ENCODE measurements at regions not wholly inside any gene's neighbourhood (a gene's known extent, or its start where the extent isn't known, plus 50 kb on each side); places are given as distances from the start of the nearest gene placed in this dataset.
"Not testable (repeated sequence)": the region's sequence is repeated elsewhere in the genome, so short reads cannot be mapped to it uniquely, and the experiment has no call there.

- no peak for DNase-seq (ENCODE audit: low spot score)
Observed at GRCh38 chr1:101410048-101410878, 173.4 kb downstream of the S1PR1 start.

GRCh38 chr1:101420406-101420805, 183.6 kb downstream of the S1PR1 start:
- DNase-seq (ENCODE audit: low spot score) = no peak

GRCh38 chr1:101428083-101428482, 191.3 kb downstream of the S1PR1 start:
- DNase-seq (ENCODE audit: low spot score) = not testable (repeated sequence)

- DNase-seq (ENCODE audit: low spot score) = no peak
Observed at GRCh38 chr1:101428562-101428961, 191.7 kb downstream of the S1PR1 start.

- DNase-seq (ENCODE audit: low spot score) = no peak
Observed at GRCh38 chr1:101431956-101432510, 195.2 kb downstream of the S1PR1 start.

- no peak for DNase-seq (ENCODE audit: low spot score)
Observed at GRCh38 chr1:101435831-101436511, 199.2 kb downstream of the S1PR1 start.

GRCh38 chr1:101437800-101438199, 201.0 kb downstream of the S1PR1 start:
- DNase-seq (ENCODE audit: low spot score) = no peak

- DNase-seq (ENCODE audit: low spot score) = no peak
Observed at GRCh38 chr1:101438359-101438758, 201.5 kb downstream of the S1PR1 start.

- no peak for DNase-seq (ENCODE audit: low spot score)
Observed at GRCh38 chr1:101440485-101440884, 203.7 kb downstream of the S1PR1 start.

- no peak for DNase-seq (ENCODE audit: low spot score)
Observed at GRCh38 chr1:101444381-101444780, 207.6 kb downstream of the S1PR1 start.

- no peak for DNase-seq (ENCODE audit: low spot score)
Observed at GRCh38 chr1:101444873-101445618, 208.2 kb downstream of the S1PR1 start.

- no peak for DNase-seq (ENCODE audit: low spot score)
Observed at GRCh38 chr1:101448018-101448417, 211.2 kb downstream of the S1PR1 start.

GRCh38 chr1:101450691-101451090, 213.9 kb downstream of the S1PR1 start:
- not testable (repeated sequence) for DNase-seq (ENCODE audit: low spot score)

- DNase-seq (ENCODE audit: low spot score) = no peak
Observed at GRCh38 chr1:101451888-101452287, 215.1 kb downstream of the S1PR1 start.

GRCh38 chr1:101452825-101453224, 216.0 kb downstream of the S1PR1 start:
- no peak for DNase-seq (ENCODE audit: low spot score)

- DNase-seq (ENCODE audit: low spot score) = no peak
Observed at GRCh38 chr1:101453844-101454243, 217.0 kb downstream of the S1PR1 start.

- no peak for DNase-seq (ENCODE audit: low spot score)
Observed at GRCh38 chr1:101455166-101455565, 218.3 kb downstream of the S1PR1 start.

- DNase-seq (ENCODE audit: low spot score) = no peak
Observed at GRCh38 chr1:101460739-101461138, 223.9 kb downstream of the S1PR1 start.

- DNase-seq (ENCODE audit: low spot score) = no peak
Observed at GRCh38 chr1:101463195-101463594, 226.4 kb downstream of the S1PR1 start.

GRCh38 chr1:101465941-101466340, 229.1 kb downstream of the S1PR1 start:
- no peak for DNase-seq (ENCODE audit: low spot score)

- no peak for DNase-seq (ENCODE audit: low spot score)
Observed at GRCh38 chr1:101474039-101474665, 237.3 kb downstream of the S1PR1 start.

GRCh38 chr1:101476541-101476940, 239.7 kb downstream of the S1PR1 start:
- DNase-seq (ENCODE audit: low spot score) = no peak

All from Ammon's horn (tissue), 1 donor.